Keratinocyte (primary cell): ENCODE measurements at regions not wholly inside any gene's neighbourhood (a gene's known extent, or its start where the extent isn't known, plus 50 kb on each side); places are given as distances from the start of the nearest gene placed in this dataset.

Source experiments
- DNase-seq: peaks from one replicate; pipeline ENCODE4 v3.0.0-alpha.2; 2011; ENCODE audit warnings: low read depth, missing footprints, low spot score
- FAIRE-seq: peaks from 2 replicates; lab custom pipeline; 2011; peaks lifted over from hg19 to GRCh38; lab: Jason Lieb, UNC
- H2AFZ ChIP-seq: 2 replicates; pipeline ENCODE4 v1.6.0; 2012; ENCODE audit warnings: low read length, control low read depth, inconsistent platforms; ENCODE audit not compliant: control insufficient read depth
- H3K27ac ChIP-seq: 2 replicates; pipeline ENCODE4 v1.5.1; 2011; ENCODE audit warnings: low read length; ENCODE audit not compliant: control insufficient read depth, insufficient read depth
- H3K27me3 ChIP-seq: 3 replicates; pipeline ENCODE4 v1.6.0; 2011; ENCODE audit warnings: low read length; ENCODE audit not compliant: control insufficient read depth, insufficient read depth; ENCODE audit errors: extremely low read depth
- H3K36me3 ChIP-seq, 2 experiments: 2 replicates in 1 of 2; 3 replicates in 1 of 2; pipeline ENCODE4 v1.5.1; 2011; ENCODE audit warnings: low read length in 2 of 2, mild to moderate bottlenecking in 1 of 2; ENCODE audit not compliant: control insufficient read depth in 2 of 2, insufficient read depth in 2 of 2; ENCODE audit errors: extremely low read depth in 1 of 2
- H3K4me1 ChIP-seq: 3 replicates; pipeline ENCODE4 v1.5.1; 2011; ENCODE audit warnings: low read length; ENCODE audit not compliant: control insufficient read depth, insufficient read depth; ENCODE audit errors: extremely low read depth
- H3K4me2 ChIP-seq: 3 replicates; pipeline ENCODE4 v1.6.0; 2011; ENCODE audit warnings: low read depth, low read length; ENCODE audit not compliant: control insufficient read depth, insufficient read depth; ENCODE audit errors: extremely low read depth
- H3K4me3 ChIP-seq, 3 experiments: fragments of 200-600 bp in 1 of 3; sonication (generic) in 1 of 3; 2 replicates in 2 of 3; 3 replicates in 1 of 3; pipeline ENCODE4 v1.5.1; 2011 to 2016; ENCODE audit warnings: low read length in 3 of 3, mild to moderate bottlenecking in 3 of 3, control low read depth in 2 of 3, inconsistent platforms in 1 of 3, low read depth in 1 of 3, mixed read lengths in 1 of 3, mixed run types in 1 of 3, moderate library complexity in 1 of 3; ENCODE audit not compliant: control insufficient read depth in 2 of 3, insufficient read depth in 2 of 3; ENCODE audit errors: extremely low read depth in 1 of 3
- H3K79me2 ChIP-seq: 2 replicates; pipeline ENCODE4 v1.6.0; 2012; ENCODE audit warnings: low read length; ENCODE audit not compliant: control insufficient read depth, insufficient read depth
- H3K9ac ChIP-seq: 3 replicates; pipeline ENCODE4 v1.6.0; 2011; ENCODE audit warnings: low read length; ENCODE audit not compliant: control insufficient read depth, insufficient read depth; ENCODE audit errors: extremely low read depth
- H3K9me1 ChIP-seq: 3 replicates; pipeline ENCODE4 v1.6.0; 2011; ENCODE audit warnings: low read length; ENCODE audit not compliant: control insufficient read depth, insufficient read depth; ENCODE audit errors: extremely low read depth
- H3K9me3 ChIP-seq: 2 replicates; pipeline ENCODE4 v1.5.1; 2012; ENCODE audit warnings: low read depth, low read length; ENCODE audit not compliant: control insufficient read depth
- H4K20me1 ChIP-seq: 3 replicates; pipeline ENCODE4 v1.6.0; 2011; ENCODE audit warnings: low read length; ENCODE audit not compliant: control insufficient read depth, insufficient read depth; ENCODE audit errors: extremely low read depth
- EZH2 ChIP-seq: IDR thresholded peaks from one replicate; pipeline ENCODE4 v1.6.1; 2012; ENCODE audit warnings: inconsistent platforms, mild to moderate bottlenecking, low read length, moderate library complexity
- dilution Hi-C: fragments of 300-500 bp; cut with MboI; formaldehyde crosslinking; loops from one replicate; pipeline ENCODE4 v1.7.0; 2020; ENCODE audit warnings: low sequenced_read_pairs; ENCODE audit not compliant: extremely low pct_ligation_motif_present
- TF ChIP-seq, protein P1 (sequence below), 3 experiments: IDR thresholded peaks in 1 of 3; conservative IDR thresholded peaks in 1 of 3; optimal IDR thresholded peaks in 1 of 3; 2 replicates in 2 of 3; 3 replicates in 1 of 3; pipeline versions ENCODE3 to v1.5.1; 2011; ENCODE audit warnings: low read length in 3 of 3, mild to moderate bottlenecking in 3 of 3, moderate library complexity in 2 of 3, control low read depth in 1 of 3, inconsistent platforms in 1 of 3; ENCODE audit not compliant: insufficient read depth in 2 of 3; ENCODE audit errors: extremely low read depth in 1 of 3

GRCh38 chr12:47412601-47413236 is 293.1 kb downstream of the RPAP3 start:
- dilution Hi-C loops = no loop called here

DNA sequence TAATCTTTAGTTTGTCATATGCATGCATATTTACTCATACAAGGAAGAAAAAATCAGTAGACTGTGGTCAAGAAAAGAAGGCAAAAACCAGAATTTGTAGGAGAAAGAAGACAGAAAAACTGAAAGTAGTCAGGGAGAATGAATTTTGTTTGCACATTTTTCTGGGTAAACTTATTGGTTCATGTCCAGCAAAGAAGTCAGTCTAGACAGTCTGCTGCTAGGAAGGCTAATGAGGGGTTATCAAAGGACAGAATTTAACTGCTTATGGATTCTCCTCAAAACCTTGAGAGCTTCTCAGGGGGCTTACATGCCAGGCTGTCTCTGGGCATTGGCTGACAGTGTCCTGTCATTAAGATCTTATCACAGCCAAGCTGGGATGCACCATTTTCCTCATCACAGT is 293.9 kb downstream of the RPAP3 start:
- H3K27me3 ChIP-seq = no peaks in the 10 kb centered on the region
- no peak overlapping the region for H3K4me3 ChIP-seq
- FAIRE-seq (no peak), DNase-seq (no peak)
- H2AFZ ChIP-seq = no peak overlapping the region
- H3K9me3 ChIP-seq = no peaks in the 10 kb centered on the region
- no peaks in the 10 kb centered on the region for H3K36me3 ChIP-seq
- H3K79me2 ChIP-seq = no peaks in the 10 kb centered on the region
- no peak for TF ChIP-seq EZH2
- TF ChIP-seq, protein P1, sequence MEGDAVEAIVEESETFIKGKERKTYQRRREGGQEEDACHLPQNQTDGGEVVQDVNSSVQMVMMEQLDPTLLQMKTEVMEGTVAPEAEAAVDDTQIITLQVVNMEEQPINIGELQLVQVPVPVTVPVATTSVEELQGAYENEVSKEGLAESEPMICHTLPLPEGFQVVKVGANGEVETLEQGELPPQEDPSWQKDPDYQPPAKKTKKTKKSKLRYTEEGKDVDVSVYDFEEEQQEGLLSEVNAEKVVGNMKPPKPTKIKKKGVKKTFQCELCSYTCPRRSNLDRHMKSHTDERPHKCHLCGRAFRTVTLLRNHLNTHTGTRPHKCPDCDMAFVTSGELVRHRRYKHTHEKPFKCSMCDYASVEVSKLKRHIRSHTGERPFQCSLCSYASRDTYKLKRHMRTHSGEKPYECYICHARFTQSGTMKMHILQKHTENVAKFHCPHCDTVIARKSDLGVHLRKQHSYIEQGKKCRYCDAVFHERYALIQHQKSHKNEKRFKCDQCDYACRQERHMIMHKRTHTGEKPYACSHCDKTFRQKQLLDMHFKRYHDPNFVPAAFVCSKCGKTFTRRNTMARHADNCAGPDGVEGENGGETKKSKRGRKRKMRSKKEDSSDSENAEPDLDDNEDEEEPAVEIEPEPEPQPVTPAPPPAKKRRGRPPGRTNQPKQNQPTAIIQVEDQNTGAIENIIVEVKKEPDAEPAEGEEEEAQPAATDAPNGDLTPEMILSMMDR (optimal IDR thresholded peaks at IDR 0.05 in 1 of 3, IDR thresholded peaks at IDR 0.05 in 1 of 3, conservative IDR thresholded peaks at IDR 0.05 in 1 of 3; ENCODE audit: extremely low read depth in 1 of 3, insufficient read depth in 2 of 3, low read length in 3 of 3) = no peak
- H3K4me1 ChIP-seq = peaks cover under 1% of the 10 kb centered on the region
- H4K20me1 ChIP-seq = no peaks in the 10 kb centered on the region
- H3K9me1 ChIP-seq = no peaks in the 10 kb centered on the region
- no peak overlapping the region for H3K27ac ChIP-seq
- no peak overlapping the region for H3K4me2 ChIP-seq
- no peak overlapping the region for H3K9ac ChIP-seq
- dilution Hi-C loops = no loop called here

More at GRCh38 chr12:47412601-47413236, 293.1 kb downstream of the RPAP3 start:
- H2AFZ ChIP-seq = no peak overlapping the region
- no peaks in the 10 kb centered on the region for H4K20me1 ChIP-seq
- H3K27me3 ChIP-seq = no peaks in the 10 kb centered on the region
- H3K79me2 ChIP-seq = no peaks in the 10 kb centered on the region
- FAIRE-seq = no peak
- no peaks in the 10 kb centered on the region for H3K9me1 ChIP-seq
- H3K4me1 ChIP-seq = peaks cover 6% of the 10 kb centered on the region
- no peak overlapping the region for H3K4me3 ChIP-seq
- H3K36me3 ChIP-seq = no peaks in the 10 kb centered on the region
- no peak for DNase-seq
- no peaks in the 10 kb centered on the region for H3K9me3 ChIP-seq
- no peak for TF ChIP-seq EZH2
- TF ChIP-seq, protein P1 (optimal IDR thresholded peaks at IDR 0.05 in 1 of 3, IDR thresholded peaks at IDR 0.05 in 1 of 3, conservative IDR thresholded peaks at IDR 0.05 in 1 of 3; ENCODE audit: extremely low read depth in 1 of 3, insufficient read depth in 2 of 3, low read length in 3 of 3) = no peak
- no peak overlapping the region for H3K27ac ChIP-seq
- H3K9ac ChIP-seq = no peak overlapping the region
- no peak overlapping the region for H3K4me2 ChIP-seq
